Heart right ventricle (tissue), 16 donors: ENCODE measurements at regions not wholly inside any gene's neighbourhood (a gene's known extent, or its start where the extent isn't known, plus 50 kb on each side); places are given as distances from the start of the nearest gene placed in this dataset.

Experiments used
- ATAC-seq, 8 donors: fragments of 200-7000 bp; cut with Tn5 transposase; one replicate each; pipeline ENCODE4 v1.9.1; 2020; ENCODE audit warnings: mild to moderate bottlenecking in 8 of 8, moderate library complexity in 8 of 8, moderate number of reproducible peaks in 1 of 8
- DNase-seq, 2 donors: peaks; one replicate each; pipeline ENCODE4 v3.0.0-alpha.2; 2020
- H3K27ac ChIP-seq, 10 donors: fragments of 200-600 bp; sonication (generic) in 2 of 10; one replicate each; pipeline versions ENCODE4 v1.5.0 to v1.8.0; 2020 to 2022; ENCODE audit warnings: mild to moderate bottlenecking in 3 of 10
- H3K27me3 ChIP-seq, 7 donors: fragments of 200-600 bp; one replicate each; pipeline ENCODE4 v1.8.0; 2021 to 2022; ENCODE audit warnings: mild to moderate bottlenecking in 2 of 7
- H3K36me3 ChIP-seq, 9 donors: fragments of 200-600 bp; sonication (generic) in 1 of 9; one replicate each; pipeline versions ENCODE4 v1.5.0 to v1.8.0; 2020 to 2022; ENCODE audit warnings: mild to moderate bottlenecking in 2 of 9
- H3K4me1 ChIP-seq, 9 donors: fragments of 200-600 bp; sonication (generic) in 1 of 9; one replicate each; pipeline versions ENCODE4 v1.5.0 to v1.8.0; 2020 to 2022; ENCODE audit warnings: mild to moderate bottlenecking in 4 of 9
- H3K4me3 ChIP-seq, 10 donors: fragments of 200-600 bp; sonication (generic) in 2 of 10; one replicate each; pipeline versions ENCODE4 v1.5.0 to v1.8.0; 2020 to 2022; ENCODE audit warnings: mild to moderate bottlenecking in 7 of 10, moderate library complexity in 2 of 10
- H3K9me3 ChIP-seq, 11 donors: fragments of 200-600 bp in 10 of 11; sonication (generic) in 2 of 11; one replicate each; pipeline versions ENCODE4 v1.5.0 to v1.8.0; 2013 to 2022; ENCODE audit warnings: mild to moderate bottlenecking in 2 of 11, control low read depth in 1 of 11, moderate library complexity in 1 of 11
- CTCF ChIP-seq, 9 donors: fragments of 200-600 bp; sonication (generic) in 2 of 9; IDR thresholded peaks; one replicate each; pipeline versions ENCODE4 v1.5.0 to v1.8.0; 2021 to 2022; ENCODE audit warnings: antibody characterized with exemption in 9 of 9, mild to moderate bottlenecking in 5 of 9, moderate library complexity in 1 of 9
- WGBS, 2 donors: extraction: QIAGEN DNeasy Blood & Tissue Kit; methylation state at CpG; one replicate each; pipeline ENCODE4 v1.1.7; 2013; ENCODE audit warnings: inconsistent platforms in 1 of 2; 5-methylcytosine and 5-hydroxymethylcytosine counted together
- intact Hi-C, 10 donors: fragments of 100-400 bp; cut with DNase I; formaldehyde crosslinking; loops; one replicate each; pipeline versions ENCODE4 v1.11.1 to v1.14.2; 2022
- donor health status: Arrhythmogenic right ventricular cardiomyopathy.
- donor health status: ischemic (EF 13 %, LVEDD 7.1; RV severe dilation, severe dysfunction).
- donor health status: healthy with polysubstance abuse.
- donor health status: DM: no; HTN: yes; CAD: no.
- donor health status: DM: no; HTN: no; CAD: no.
- donor health status: ischemic (EF 25% LVEDD 6.9; RV normal size, moderate dysfunction).
- donor health status: ischemic (EF 25% LVEDD 5.7; RV mildly dilated, moderate dysfunction).
- donor health status: healthy.
- donor health status: DM: yes; HTN: yes; CAD: no.
- donor health status: Ischemic cardiomyopathy.
- donor health status: ischemic (EF 35%, LVEDD 5.7; RV mildly dilated, moderate dysfunction).
- donor health status: nonischemic (EF 11% LVEDD 7.7; RV severe dilation, severe dysfunction).
- donor health status: DM: yes; HTN: yes; CAD: no.
- donor health status: PGD.
- donor health status: ischemic (EF 29% LVEDD 5.4; RV normal size, mild dysfunction).
- donor health status: nonischemic (EF 23%, LVEDD 6.1; RV moderate dilation, normal function).

- no peak overlapping the region for H3K27ac ChIP-seq
- no peak overlapping the region for H3K4me3 ChIP-seq
- intact Hi-C loops = no loop called here
- no peaks in the 10 kb centered on the region for H3K36me3 ChIP-seq
- DNase-seq = no peak
- 63 to 74% methylated on average over 1 of the region's 1 CpG for WGBS, 2 donors
- no peak for ATAC-seq
- H3K9me3 ChIP-seq = no peaks in the 10 kb centered on the region
- no peak for TF ChIP-seq CTCF (IDR thresholded peaks at IDR 0.05)
- H3K4me1 ChIP-seq = no peaks in the 10 kb centered on the region
- H3K27me3 ChIP-seq = no peaks in the 10 kb centered on the region
These were observed 781.1 kb downstream of the TUSC7 start for GRCh38 chr3:117490716-117491115.

- DNase-seq (no peak), ATAC-seq (no peak)
- no peaks in the 10 kb centered on the region for H3K27me3 ChIP-seq
- WGBS, 2 donors = 87 to 89% methylated on average over 2 of the region's 2 CpGs
- H3K36me3 ChIP-seq = no peaks in the 10 kb centered on the region
- intact Hi-C loops = no loop called here
- no peak overlapping the region for H3K27ac ChIP-seq
- H3K9me3 ChIP-seq = no peaks in the 10 kb centered on the region
- no peak for TF ChIP-seq CTCF (IDR thresholded peaks at IDR 0.05)
- H3K4me3 ChIP-seq = no peak overlapping the region
- no peaks in the 10 kb centered on the region for H3K4me1 ChIP-seq
These were observed 786.0 kb downstream of the TUSC7 start for GRCh38 chr3:117495620-117496019.

DNA sequence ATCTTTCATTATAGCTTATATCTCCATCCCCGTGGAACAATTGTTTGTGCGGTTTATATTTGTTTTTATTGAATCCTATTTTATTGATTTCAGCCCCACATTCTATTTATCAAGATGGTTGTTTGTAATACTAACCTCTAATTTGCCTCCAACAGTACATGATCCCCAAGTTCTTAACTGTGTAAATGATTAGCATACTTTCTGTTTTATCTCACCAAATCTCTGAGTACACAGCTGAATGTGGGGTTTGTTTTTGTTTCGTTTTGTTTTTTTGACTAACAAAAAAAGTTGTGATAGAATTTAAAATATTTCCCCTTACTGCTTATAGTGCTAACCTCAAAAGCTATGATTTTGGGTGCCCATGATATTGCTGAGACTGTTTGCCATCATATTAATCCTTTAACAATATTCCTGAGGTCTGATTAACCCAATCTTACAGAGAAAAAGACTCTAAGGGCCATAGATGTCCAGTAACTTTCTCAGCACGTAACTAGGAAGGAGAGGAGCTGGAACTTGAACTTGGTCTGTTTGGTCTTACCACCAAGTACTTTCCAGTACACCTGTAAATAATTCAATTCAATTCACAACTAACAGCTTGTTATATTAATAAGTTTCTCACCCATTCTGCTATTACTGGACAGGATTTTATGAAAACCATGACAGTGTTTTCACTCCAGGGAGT lies 789.8 kb downstream of the TUSC7 start:
- WGBS, 2 donors = 83 to 86% methylated on average over 4 of the region's 4 CpGs

DNA sequence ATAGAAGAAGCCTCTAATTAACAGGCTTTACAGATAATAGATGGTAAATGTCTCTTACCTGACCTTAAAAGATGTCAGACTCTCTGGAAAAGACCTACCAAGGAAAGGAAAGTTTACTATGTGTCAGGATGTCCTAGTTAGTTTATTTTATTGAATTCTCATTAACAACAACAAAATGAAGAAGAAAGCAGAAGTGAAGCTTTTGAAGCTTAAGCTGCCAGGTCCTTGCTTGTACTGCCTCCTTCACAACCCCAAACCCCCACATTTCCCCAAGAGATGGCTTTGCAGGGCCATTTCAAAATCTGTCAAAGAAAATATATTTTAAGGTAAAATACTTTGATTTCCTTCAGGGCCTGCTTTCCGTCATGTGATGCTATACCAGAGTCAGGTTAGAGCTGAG lies 798.4 kb downstream of the TUSC7 start:
- TF ChIP-seq CTCF (IDR thresholded peaks at IDR 0.05) = no peak
- H3K36me3 ChIP-seq = no peaks in the 10 kb centered on the region
- no peaks in the 10 kb centered on the region for H3K27me3 ChIP-seq
- no peaks in the 10 kb centered on the region for H3K4me1 ChIP-seq
- no peaks in the 10 kb centered on the region for H3K9me3 ChIP-seq
- H3K27ac ChIP-seq = no peak overlapping the region
- no peak for DNase-seq
- WGBS, 2 donors = 92 to 98% methylated on average over 1 of the region's 1 CpG
- intact Hi-C loops = no loop called here
- no peak for ATAC-seq
- no peak overlapping the region for H3K4me3 ChIP-seq

More for the DNA sequence above, 789.8 kb downstream of the TUSC7 start:
- no peaks in the 10 kb centered on the region for H3K36me3 ChIP-seq
- no peaks in the 10 kb centered on the region for H3K4me1 ChIP-seq
- DNase-seq (no peak), ATAC-seq (no peak)
- no peak overlapping the region for H3K4me3 ChIP-seq
- no peaks in the 10 kb centered on the region for H3K9me3 ChIP-seq
- TF ChIP-seq CTCF (IDR thresholded peaks at IDR 0.05) = no peak
- intact Hi-C loops = no loop called here
- no peak overlapping the region for H3K27ac ChIP-seq
- H3K27me3 ChIP-seq = no peaks in the 10 kb centered on the region
